WTC11 (cell line): ENCODE measurements at regions not wholly inside any gene's neighbourhood (a gene's known extent, or its start where the extent isn't known, plus 50 kb on each side); places are given as distances from the start of the nearest gene placed in this dataset.

Experiments used
- ATAC-seq: fragments of 200-7000 bp; cut with Tn5 transposase; 2 replicates; pipeline ENCODE4 v1.10.0; 2021; ENCODE audit warnings: mild to moderate bottlenecking, moderate library complexity
- CTCF ChIA-PET: fragments of 300-600 bp; sonication (Branson Sonifier 250); formaldehyde crosslinking; loops from one replicate; lab custom pipeline; 2021; ENCODE audit warnings: antibody characterized with exemption; lab: Charles Lee
- POLR2A ChIA-PET: fragments of 350-600 bp; sonication (Branson Sonifier 250); formaldehyde crosslinking; loops from one replicate; lab custom pipeline; 2021; ENCODE audit warnings: antibody characterized with exemption; lab: Charles Lee
- DNase-seq: peaks from one replicate; pipeline ENCODE4 v3.0.0; 2021; ENCODE audit warnings: low spot score
- H3K27ac Mint-ChIP-seq: 2 replicates; pipeline ENCODE4 v1.8.0; 2021; ENCODE audit warnings: mixed read lengths
- H3K27me3 Mint-ChIP-seq: 2 replicates; pipeline ENCODE4 v1.8.0; 2021; ENCODE audit warnings: low read depth, mild to moderate bottlenecking, moderate library complexity, mixed read lengths
- H3K36me3 Mint-ChIP-seq: 2 replicates; pipeline ENCODE4 v1.8.0; 2021; ENCODE audit warnings: mixed read lengths
- H3K4me1 Mint-ChIP-seq: 2 replicates; pipeline ENCODE4 v1.8.0; 2022; ENCODE audit warnings: mixed read lengths
- H3K4me3 Mint-ChIP-seq: 2 replicates; pipeline ENCODE4 v1.8.0; 2021; ENCODE audit warnings: mild to moderate bottlenecking, moderate library complexity, mixed read lengths
- H3K9me3 Mint-ChIP-seq: 2 replicates; pipeline ENCODE4 v1.8.0; 2021; ENCODE audit warnings: mixed read lengths
- AR ChIP-seq: fragments of 250-450 bp; sonication (Bioruptor Pico); IDR thresholded peaks from 2 replicates; pipeline ENCODE4 v1.9.0; 2021; ENCODE audit warnings: mild to moderate bottlenecking
- CBFB ChIP-seq: sonication (generic); formaldehyde crosslinking; IDR thresholded peaks from 2 replicates; pipeline ENCODE4 v1.8.1; 2022; ENCODE audit warnings: mild to moderate bottlenecking, low read depth, missing genetic modification reagents
- CDX4 ChIP-seq: fragments of 250-450 bp; sonication (Bioruptor Pico); IDR thresholded peaks from 2 replicates; pipeline ENCODE4 v1.9.0; 2021; ENCODE audit warnings: moderate library complexity, mild to moderate bottlenecking, inconsistent platforms, borderline replicate concordance
- CREB1 ChIP-seq: sonication (generic); formaldehyde crosslinking; IDR thresholded peaks from 2 replicates; pipeline ENCODE4 v1.8.0; 2023; ENCODE audit warnings: mild to moderate bottlenecking, missing genetic modification reagents
- E2F1 ChIP-seq: sonication (generic); formaldehyde crosslinking; IDR thresholded peaks from 2 replicates; pipeline ENCODE4 v1.8.0; 2022; ENCODE audit warnings: mild to moderate bottlenecking, missing genetic modification reagents
- FOXJ3 ChIP-seq: sonication (generic); formaldehyde crosslinking; IDR thresholded peaks from 2 replicates; pipeline ENCODE4 v1.9.0; 2021; ENCODE audit warnings: missing genetic modification reagents, mild to moderate bottlenecking, borderline replicate concordance
- NFATC4 ChIP-seq: fragments of 250-450 bp; sonication (Bioruptor Pico); IDR thresholded peaks from 2 replicates; pipeline ENCODE4 v1.9.0; 2021; ENCODE audit warnings: mild to moderate bottlenecking
- NFE2L1 ChIP-seq: sonication (generic); formaldehyde crosslinking; IDR thresholded peaks from 2 replicates; pipeline ENCODE4 v1.8.1; 2023; ENCODE audit warnings: missing genetic modification reagents
- SP1 ChIP-seq: sonication (generic); formaldehyde crosslinking; conservative IDR thresholded peaks from 2 replicates; pipeline ENCODE4 v1.8.1; 2022; ENCODE audit warnings: missing genetic modification reagents
- TEAD4 ChIP-seq: sonication (generic); formaldehyde crosslinking; IDR thresholded peaks from 2 replicates; pipeline ENCODE4 v1.8.0; 2022; ENCODE audit warnings: mild to moderate bottlenecking, missing genetic modification reagents
- ZNF232 ChIP-seq: sonication (generic); formaldehyde crosslinking; IDR thresholded peaks from 2 replicates; pipeline ENCODE4 v1.8.0; 2022; ENCODE audit warnings: mild to moderate bottlenecking, missing genetic modification reagents
- ZNF416 ChIP-seq: fragments of 250-450 bp; sonication (Bioruptor Pico); IDR thresholded peaks from 2 replicates; pipeline ENCODE4 v1.9.0; 2021; ENCODE audit warnings: mild to moderate bottlenecking, inconsistent platforms
- ZNF423 ChIP-seq: fragments of 250-450 bp; sonication (Bioruptor Pico); IDR thresholded peaks from 2 replicates; pipeline ENCODE4 v2.1.2; 2022; ENCODE audit warnings: mild to moderate bottlenecking, moderate library complexity
- ZSCAN18 ChIP-seq: fragments of 250-450 bp; sonication (Bioruptor Pico); IDR thresholded peaks from 2 replicates; pipeline ENCODE4 v2.1.2; 2022; ENCODE audit warnings: mild to moderate bottlenecking, moderate library complexity
- TF ChIP-seq, protein P1 (sequence below): sonication (generic); formaldehyde crosslinking; IDR thresholded peaks from 2 replicates; pipeline ENCODE4 v1.8.0; 2022; ENCODE audit warnings: mild to moderate bottlenecking, missing genetic modification reagents
- TF ChIP-seq, protein P2 (sequence below): sonication (generic); formaldehyde crosslinking; IDR thresholded peaks from 2 replicates; pipeline ENCODE4 v1.8.0; 2022; ENCODE audit warnings: mild to moderate bottlenecking, missing genetic modification reagents
- TF ChIP-seq, protein P3 (sequence below): sonication (generic); formaldehyde crosslinking; IDR thresholded peaks from 2 replicates; pipeline ENCODE4 v1.8.1; 2022; ENCODE audit warnings: mild to moderate bottlenecking, moderate library complexity, missing genetic modification reagents
- TF ChIP-seq, protein P4 (sequence below): fragments of 250-450 bp; sonication (Bioruptor Pico); IDR thresholded peaks from 2 replicates; pipeline ENCODE4 v1.9.0; 2021; ENCODE audit warnings: mild to moderate bottlenecking, borderline replicate concordance
- TF ChIP-seq, protein P5 (sequence below): fragments of 250-450 bp; sonication (Bioruptor Pico); IDR thresholded peaks from 2 replicates; pipeline ENCODE4 v1.8.0; 2021; ENCODE audit warnings: mild to moderate bottlenecking
- TF ChIP-seq, protein P6 (sequence below): sonication (generic); formaldehyde crosslinking; conservative IDR thresholded peaks from 2 replicates; pipeline ENCODE4 v1.8.1; 2022; ENCODE audit warnings: mild to moderate bottlenecking, missing genetic modification reagents

GRCh38 chr6:1545654-1546053, 64.1 kb upstream of the FOXC1 start:
- TF ChIP-seq ZNF423 (CRISPR knock-in tag) (no peak), SP1 (CRISPR knock-in tag) (no peak), ZSCAN18 (CRISPR knock-in tag) (no peak), AR (no peak), NFE2L1 (CRISPR knock-in tag) (no peak), ZNF416 (CRISPR knock-in tag) (no peak), TEAD4 (CRISPR knock-in tag) (no peak), ZNF232 (CRISPR knock-in tag) (no peak), CBFB (CRISPR knock-in tag) (no peak), CDX4 (CRISPR knock-in tag) (no peak), FOXJ3 (CRISPR knock-in tag) (no peak)
- TF ChIP-seq, protein P1, sequence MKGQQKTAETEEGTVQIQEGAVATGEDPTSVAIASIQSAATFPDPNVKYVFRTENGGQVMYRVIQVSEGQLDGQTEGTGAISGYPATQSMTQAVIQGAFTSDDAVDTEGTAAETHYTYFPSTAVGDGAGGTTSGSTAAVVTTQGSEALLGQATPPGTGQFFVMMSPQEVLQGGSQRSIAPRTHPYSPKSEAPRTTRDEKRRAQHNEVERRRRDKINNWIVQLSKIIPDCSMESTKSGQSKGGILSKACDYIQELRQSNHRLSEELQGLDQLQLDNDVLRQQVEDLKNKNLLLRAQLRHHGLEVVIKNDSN = no peak
- TF ChIP-seq, protein P2, sequence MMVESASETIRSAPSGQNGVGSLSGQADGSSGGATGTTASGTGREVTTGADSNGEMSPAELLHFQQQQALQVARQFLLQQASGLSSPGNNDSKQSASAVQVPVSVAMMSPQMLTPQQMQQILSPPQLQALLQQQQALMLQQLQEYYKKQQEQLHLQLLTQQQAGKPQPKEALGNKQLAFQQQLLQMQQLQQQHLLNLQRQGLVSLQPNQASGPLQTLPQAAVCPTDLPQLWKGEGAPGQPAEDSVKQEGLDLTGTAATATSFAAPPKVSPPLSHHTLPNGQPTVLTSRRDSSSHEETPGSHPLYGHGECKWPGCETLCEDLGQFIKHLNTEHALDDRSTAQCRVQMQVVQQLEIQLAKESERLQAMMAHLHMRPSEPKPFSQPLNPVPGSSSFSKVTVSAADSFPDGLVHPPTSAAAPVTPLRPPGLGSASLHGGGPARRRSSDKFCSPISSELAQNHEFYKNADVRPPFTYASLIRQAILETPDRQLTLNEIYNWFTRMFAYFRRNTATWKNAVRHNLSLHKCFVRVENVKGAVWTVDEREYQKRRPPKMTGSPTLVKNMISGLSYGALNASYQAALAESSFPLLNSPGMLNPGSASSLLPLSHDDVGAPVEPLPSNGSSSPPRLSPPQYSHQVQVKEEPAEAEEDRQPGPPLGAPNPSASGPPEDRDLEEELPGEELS (CRISPR knock-in tag) = no peak
- Mint-ChIP-seq H3K27ac (no peak overlapping the region), H3K4me3 (no peak overlapping the region), H3K9me3 (peaks cover 23% of the 10 kb centered on the region), H3K36me3 (no peaks in the 10 kb centered on the region), H3K27me3 (peaks cover 14% of the 10 kb centered on the region; the same call in 1 of the 2 replicates), H3K4me1 (no peaks in the 10 kb centered on the region)
- CTCF ChIA-PET = no interaction called here
- POLR2A ChIA-PET = no interaction called here
- DNase-seq = no peak
- no peak for ATAC-seq

DNA sequence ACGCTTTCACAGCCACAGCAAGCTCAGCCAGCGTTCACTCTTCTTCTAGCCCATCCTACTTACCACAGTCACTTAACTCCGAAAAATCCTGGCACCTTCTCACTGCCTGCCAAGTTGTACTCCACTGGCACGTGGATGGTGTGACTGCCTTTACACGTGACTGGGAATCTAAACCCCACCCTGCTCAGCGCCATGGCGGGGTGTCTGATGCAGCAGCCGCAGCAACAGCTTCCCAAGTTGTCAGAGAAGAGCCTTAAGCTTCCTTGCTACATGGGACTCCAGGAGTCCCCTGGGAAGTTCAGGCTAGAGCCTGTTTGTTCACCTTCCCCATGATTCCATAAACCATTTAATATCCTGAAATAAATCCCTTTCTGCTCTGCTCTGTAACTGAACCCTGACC, 61.9 kb upstream of the FOXC1 start:
- peaks cover 9% of the 10 kb centered on the region; the same call in 1 of the 2 replicates for H3K27me3 Mint-ChIP-seq
- no peaks in the 10 kb centered on the region for H3K4me1 Mint-ChIP-seq
- DNase-seq (no peak), ATAC-seq (no peak)
- CTCF ChIA-PET = interaction anchor here (1.9 kb wide), 1 partner anchor 24 kb away, joined by 12 read pairs; no protein-coding TSS in a partner anchor
- H3K9me3 Mint-ChIP-seq = peaks cover 20% of the 10 kb centered on the region
- no peak overlapping the region for H3K4me3 Mint-ChIP-seq
- no peak overlapping the region for H3K27ac Mint-ChIP-seq
- POLR2A ChIA-PET = no interaction called here
- no peaks in the 10 kb centered on the region for H3K36me3 Mint-ChIP-seq
- TF ChIP-seq, protein P3, sequence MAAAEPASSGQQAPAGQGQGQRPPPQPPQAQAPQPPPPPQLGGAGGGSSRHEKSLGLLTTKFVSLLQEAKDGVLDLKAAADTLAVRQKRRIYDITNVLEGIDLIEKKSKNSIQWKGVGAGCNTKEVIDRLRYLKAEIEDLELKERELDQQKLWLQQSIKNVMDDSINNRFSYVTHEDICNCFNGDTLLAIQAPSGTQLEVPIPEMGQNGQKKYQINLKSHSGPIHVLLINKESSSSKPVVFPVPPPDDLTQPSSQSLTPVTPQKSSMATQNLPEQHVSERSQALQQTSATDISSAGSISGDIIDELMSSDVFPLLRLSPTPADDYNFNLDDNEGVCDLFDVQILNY (CRISPR knock-in tag) = no peak
- TF ChIP-seq, protein P4, sequence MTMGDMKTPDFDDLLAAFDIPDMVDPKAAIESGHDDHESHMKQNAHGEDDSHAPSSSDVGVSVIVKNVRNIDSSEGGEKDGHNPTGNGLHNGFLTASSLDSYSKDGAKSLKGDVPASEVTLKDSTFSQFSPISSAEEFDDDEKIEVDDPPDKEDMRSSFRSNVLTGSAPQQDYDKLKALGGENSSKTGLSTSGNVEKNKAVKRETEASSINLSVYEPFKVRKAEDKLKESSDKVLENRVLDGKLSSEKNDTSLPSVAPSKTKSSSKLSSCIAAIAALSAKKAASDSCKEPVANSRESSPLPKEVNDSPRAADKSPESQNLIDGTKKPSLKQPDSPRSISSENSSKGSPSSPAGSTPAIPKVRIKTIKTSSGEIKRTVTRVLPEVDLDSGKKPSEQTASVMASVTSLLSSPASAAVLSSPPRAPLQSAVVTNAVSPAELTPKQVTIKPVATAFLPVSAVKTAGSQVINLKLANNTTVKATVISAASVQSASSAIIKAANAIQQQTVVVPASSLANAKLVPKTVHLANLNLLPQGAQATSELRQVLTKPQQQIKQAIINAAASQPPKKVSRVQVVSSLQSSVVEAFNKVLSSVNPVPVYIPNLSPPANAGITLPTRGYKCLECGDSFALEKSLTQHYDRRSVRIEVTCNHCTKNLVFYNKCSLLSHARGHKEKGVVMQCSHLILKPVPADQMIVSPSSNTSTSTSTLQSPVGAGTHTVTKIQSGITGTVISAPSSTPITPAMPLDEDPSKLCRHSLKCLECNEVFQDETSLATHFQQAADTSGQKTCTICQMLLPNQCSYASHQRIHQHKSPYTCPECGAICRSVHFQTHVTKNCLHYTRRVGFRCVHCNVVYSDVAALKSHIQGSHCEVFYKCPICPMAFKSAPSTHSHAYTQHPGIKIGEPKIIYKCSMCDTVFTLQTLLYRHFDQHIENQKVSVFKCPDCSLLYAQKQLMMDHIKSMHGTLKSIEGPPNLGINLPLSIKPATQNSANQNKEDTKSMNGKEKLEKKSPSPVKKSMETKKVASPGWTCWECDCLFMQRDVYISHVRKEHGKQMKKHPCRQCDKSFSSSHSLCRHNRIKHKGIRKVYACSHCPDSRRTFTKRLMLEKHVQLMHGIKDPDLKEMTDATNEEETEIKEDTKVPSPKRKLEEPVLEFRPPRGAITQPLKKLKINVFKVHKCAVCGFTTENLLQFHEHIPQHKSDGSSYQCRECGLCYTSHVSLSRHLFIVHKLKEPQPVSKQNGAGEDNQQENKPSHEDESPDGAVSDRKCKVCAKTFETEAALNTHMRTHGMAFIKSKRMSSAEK (CRISPR knock-in tag) = no peak
- TF ChIP-seq, protein P5, sequence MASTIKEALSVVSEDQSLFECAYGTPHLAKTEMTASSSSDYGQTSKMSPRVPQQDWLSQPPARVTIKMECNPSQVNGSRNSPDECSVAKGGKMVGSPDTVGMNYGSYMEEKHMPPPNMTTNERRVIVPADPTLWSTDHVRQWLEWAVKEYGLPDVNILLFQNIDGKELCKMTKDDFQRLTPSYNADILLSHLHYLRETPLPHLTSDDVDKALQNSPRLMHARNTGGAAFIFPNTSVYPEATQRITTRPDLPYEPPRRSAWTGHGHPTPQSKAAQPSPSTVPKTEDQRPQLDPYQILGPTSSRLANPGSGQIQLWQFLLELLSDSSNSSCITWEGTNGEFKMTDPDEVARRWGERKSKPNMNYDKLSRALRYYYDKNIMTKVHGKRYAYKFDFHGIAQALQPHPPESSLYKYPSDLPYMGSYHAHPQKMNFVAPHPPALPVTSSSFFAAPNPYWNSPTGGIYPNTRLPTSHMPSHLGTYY (CRISPR knock-in tag) = no peak
- TF ChIP-seq CREB1 = no peak
- TF ChIP-seq, protein P6, sequence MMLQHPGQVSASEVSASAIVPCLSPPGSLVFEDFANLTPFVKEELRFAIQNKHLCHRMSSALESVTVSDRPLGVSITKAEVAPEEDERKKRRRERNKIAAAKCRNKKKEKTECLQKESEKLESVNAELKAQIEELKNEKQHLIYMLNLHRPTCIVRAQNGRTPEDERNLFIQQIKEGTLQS = no peak
- no peak for TF ChIP-seq E2F1 (CRISPR knock-in tag)
- TF ChIP-seq NFATC4 = no peak
